GM10248 (cell line): ENCODE measurements at regions not wholly inside any gene's neighbourhood (a gene's known extent, or its start where the extent isn't known, plus 50 kb on each side); places are given as distances from the start of the nearest gene placed in this dataset.

Experiments used
- CTCF ChIA-PET: fragments of 300-600 bp; sonication (Branson Sonifier 250); formaldehyde crosslinking; extraction: SDS; loops from one replicate; lab custom pipeline; 2021; ENCODE audit warnings: antibody characterized with exemption; lab: Yijun Ruan, JAX
- POLR2A ChIA-PET: fragments of 350-650 bp; sonication (Branson Sonifier 250); formaldehyde crosslinking; extraction: SDS; loops from one replicate; lab custom pipeline; 2020; ENCODE audit warnings: antibody characterized with exemption; lab: Yijun Ruan, JAX
- DNase-seq: peaks from one replicate; pipeline ENCODE4 v3.0.0; 2012; ENCODE audit errors: extremely low spot score
- TF ChIP-seq, protein P1 (sequence below): IDR thresholded peaks from 2 replicates; pipeline ENCODE4 v1.5.1; 2012; ENCODE audit warnings: mild to moderate bottlenecking, low read depth; ENCODE audit errors: extremely low read depth, missing control alignments, control extremely low read depth

DNA sequence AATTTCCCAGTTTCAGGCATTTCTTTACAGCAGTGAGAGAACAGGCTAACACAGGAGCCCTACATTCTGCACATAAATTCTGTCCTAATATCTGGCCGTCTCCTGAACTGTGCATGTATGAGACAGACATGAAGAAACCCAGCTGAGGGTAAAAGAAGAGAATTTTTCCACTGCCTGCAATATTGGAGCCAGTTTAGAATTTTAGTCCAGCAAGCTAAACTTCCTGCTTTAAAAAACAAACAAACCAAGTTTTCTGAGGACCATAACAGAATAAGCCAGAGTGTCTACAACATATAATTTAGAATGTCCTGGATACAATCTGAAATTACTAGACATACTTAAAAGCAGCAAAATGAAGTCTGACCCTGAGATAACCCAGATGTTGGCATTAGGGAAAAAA is 215.1 kb upstream of the KLHL29 start:
- POLR2A ChIA-PET, result no interaction called here
- TF ChIP-seq, protein P1, sequence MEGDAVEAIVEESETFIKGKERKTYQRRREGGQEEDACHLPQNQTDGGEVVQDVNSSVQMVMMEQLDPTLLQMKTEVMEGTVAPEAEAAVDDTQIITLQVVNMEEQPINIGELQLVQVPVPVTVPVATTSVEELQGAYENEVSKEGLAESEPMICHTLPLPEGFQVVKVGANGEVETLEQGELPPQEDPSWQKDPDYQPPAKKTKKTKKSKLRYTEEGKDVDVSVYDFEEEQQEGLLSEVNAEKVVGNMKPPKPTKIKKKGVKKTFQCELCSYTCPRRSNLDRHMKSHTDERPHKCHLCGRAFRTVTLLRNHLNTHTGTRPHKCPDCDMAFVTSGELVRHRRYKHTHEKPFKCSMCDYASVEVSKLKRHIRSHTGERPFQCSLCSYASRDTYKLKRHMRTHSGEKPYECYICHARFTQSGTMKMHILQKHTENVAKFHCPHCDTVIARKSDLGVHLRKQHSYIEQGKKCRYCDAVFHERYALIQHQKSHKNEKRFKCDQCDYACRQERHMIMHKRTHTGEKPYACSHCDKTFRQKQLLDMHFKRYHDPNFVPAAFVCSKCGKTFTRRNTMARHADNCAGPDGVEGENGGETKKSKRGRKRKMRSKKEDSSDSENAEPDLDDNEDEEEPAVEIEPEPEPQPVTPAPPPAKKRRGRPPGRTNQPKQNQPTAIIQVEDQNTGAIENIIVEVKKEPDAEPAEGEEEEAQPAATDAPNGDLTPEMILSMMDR, result no peak
- CTCF ChIA-PET, result no interaction called here
- no peak for DNase-seq

DNA sequence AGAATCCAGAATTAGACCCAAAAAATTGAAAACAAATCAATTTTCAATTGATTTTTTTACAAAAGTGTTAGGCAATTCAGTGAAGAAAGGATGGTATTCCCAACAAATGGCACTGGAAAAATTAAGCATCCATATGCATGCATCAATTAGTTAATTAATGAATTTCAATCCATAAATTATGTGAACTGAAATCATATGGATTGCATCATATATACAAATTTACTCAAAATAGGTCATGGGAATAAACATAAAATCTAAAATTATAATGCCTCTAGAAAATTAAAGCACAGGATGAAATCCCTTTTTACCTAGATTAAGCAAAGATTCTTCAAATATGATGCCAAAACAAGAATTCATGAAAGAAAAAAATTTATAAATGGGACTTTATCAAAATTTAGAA is 213.9 kb upstream of the KLHL29 start:
- POLR2A ChIA-PET, result no interaction called here
- CTCF ChIA-PET, result no interaction called here
- TF ChIP-seq, protein P1, result no peak
- no peak for DNase-seq

DNA sequence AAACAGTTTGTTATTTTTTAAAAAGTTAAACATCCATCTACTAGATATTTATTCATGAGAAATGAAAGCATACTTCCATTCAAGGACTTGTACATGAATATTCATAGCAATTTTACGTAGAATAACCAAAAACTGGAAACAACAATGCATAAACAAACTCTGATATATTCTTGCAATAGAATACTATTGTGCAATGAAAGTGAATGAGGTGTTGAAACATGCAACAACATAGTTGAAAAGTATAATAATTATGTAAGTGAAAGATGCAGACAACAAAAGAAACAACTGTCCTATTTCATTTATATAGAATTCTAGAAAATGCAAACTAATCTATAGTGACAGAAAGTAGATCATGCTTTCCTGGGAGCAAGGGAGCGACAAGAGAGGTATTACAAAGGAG is 206.6 kb upstream of the KLHL29 start:
- ChIA-PET POLR2A (no interaction called here), CTCF (no interaction called here)

DNA sequence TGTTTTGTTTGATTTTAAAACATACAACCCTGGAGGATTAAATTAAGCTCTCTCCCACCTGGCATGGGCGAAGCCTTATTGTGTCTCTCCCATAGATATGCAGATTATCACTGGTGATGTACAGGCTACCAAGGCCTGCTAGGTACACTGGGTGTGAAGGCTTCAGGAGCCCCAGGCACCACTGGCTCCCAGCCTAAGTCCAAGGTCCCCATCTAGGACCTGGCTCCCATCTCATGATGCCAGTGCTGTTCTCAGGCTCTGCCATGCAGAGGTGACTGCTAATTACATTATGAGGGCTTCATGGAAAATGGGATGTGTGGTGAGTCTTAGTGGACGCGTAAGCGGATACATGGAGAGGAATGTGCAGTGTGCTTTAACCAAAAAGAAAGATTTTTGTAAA is 201.2 kb upstream of the KLHL29 start:
- no peak for DNase-seq
- TF ChIP-seq, protein P1, result no peak
- POLR2A ChIA-PET, result no interaction called here
- CTCF ChIA-PET, result interaction anchor here (1.0 to 1.6 kb wide), 3 partner anchors 10 to 31 kb away, joined by 3 read pairs; no protein-coding TSS in a partner anchor

More for the DNA sequence above, 206.6 kb upstream of the KLHL29 start:
- no peak for DNase-seq
- TF ChIP-seq, protein P1, result no peak

DNA sequence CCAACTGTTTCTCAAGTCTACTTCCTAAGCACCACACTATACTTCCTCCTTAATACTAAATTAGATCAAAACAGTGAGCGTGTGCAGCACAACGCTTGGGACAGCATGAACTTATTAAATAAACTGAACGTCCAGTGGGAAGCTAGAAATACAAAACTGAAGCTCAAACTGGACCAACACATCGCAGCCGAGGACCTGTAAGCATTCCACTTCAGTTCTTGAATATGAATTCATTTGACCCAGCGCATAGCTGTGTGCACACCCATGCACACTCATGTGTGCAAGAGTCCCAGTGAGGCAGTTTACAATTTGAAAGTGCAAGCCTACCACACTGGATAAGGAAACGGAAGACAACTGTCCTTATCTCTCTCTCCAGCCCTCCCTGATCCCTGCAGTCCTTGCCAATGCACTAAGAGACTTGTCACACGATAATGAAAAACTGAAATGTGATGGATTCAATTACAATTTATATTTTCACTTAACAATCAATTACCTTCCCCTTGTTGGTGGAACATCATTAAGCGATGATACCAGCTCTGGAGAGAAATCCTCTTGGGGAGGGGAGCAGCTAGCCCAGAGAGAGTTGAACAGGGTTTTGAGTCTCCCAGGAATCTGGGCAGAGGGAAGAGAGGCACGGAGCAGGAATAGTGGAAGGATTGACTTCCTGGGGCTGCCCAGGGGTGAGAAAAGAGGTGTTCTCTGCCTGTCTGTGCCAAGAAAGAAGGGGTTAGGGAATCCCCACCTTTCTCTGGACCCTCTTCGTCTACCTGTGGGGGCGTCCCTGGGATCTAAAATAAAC is 186.5 kb upstream of the KLHL29 start:
- ChIA-PET POLR2A (no interaction called here), CTCF (interaction anchor here (0.7 to 3.2 kb wide), 11 partner anchors 9 to 264 kb away, joined by 3 to 28 read pairs (median 4); no protein-coding TSS in a partner anchor)
- DNase-seq, result no peak
- TF ChIP-seq, protein P1, result no peak

DNA sequence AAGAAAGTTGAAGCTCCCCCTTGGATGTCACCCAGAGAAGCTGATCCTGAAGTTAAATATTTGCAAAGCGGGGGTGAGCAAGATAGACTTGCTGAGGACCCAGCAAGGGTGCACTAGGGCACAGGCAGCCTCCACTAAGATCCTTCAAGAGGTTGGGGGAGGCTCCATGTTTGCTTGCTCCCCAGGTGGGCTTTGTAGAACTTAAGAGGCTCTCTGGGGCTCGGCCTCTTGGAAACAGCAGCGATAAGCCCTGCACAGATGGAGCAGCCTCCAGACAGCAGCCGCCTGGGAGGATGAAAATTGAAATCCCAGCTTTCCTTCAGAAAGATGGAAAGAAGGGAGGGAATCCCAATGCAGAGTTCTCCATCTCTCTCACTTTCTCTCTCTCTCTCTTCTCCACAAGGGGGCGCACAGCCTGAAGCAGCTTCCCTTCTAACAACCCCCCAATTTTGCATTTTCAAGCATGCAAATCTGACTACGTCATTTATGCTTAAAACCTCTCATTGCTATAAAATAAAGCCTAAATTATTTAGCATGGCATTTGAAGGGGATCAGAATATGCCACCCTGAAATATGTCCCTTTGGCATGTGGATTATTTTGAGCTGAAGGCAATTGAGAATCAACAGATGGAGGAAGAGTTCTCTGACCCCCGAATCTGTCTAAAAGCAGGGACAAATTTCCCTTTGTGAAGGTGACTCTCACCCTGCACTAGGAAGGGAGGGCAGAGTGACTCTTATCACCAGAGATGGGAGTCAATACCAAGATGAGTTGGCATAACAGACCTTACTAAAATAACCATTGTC is 185.7 kb upstream of the KLHL29 start:
- CTCF ChIA-PET, result interaction anchor here (0.6 to 3.2 kb wide), 14 partner anchors 9 to 263 kb away, joined by 3 to 28 read pairs (median 4); no protein-coding TSS in a partner anchor
- TF ChIP-seq, protein P1, result peak; percentile 42
- DNase-seq, result peak; percentile 20
- POLR2A ChIA-PET, result no interaction called here
